GM10266 (cell line): ENCODE measurements at regions not wholly inside any gene's neighbourhood (a gene's known extent, or its start where the extent isn't known, plus 50 kb on each side); places are given as distances from the start of the nearest gene placed in this dataset.
"Not testable (repeated sequence)": the region's sequence is repeated elsewhere in the genome, so short reads cannot be mapped to it uniquely, and the experiment has no call there.

Source experiments
- DNase-seq: peaks from one replicate; pipeline ENCODE4 v3.0.0; 2012; ENCODE audit errors: extremely low spot score
- CTCF ChIP-seq: IDR thresholded peaks from 2 replicates; pipeline ENCODE4 v1.5.1; 2012; ENCODE audit warnings: mild to moderate bottlenecking, low read depth; ENCODE audit not compliant: control insufficient read depth, insufficient read depth; ENCODE audit errors: missing control alignments

DNA sequence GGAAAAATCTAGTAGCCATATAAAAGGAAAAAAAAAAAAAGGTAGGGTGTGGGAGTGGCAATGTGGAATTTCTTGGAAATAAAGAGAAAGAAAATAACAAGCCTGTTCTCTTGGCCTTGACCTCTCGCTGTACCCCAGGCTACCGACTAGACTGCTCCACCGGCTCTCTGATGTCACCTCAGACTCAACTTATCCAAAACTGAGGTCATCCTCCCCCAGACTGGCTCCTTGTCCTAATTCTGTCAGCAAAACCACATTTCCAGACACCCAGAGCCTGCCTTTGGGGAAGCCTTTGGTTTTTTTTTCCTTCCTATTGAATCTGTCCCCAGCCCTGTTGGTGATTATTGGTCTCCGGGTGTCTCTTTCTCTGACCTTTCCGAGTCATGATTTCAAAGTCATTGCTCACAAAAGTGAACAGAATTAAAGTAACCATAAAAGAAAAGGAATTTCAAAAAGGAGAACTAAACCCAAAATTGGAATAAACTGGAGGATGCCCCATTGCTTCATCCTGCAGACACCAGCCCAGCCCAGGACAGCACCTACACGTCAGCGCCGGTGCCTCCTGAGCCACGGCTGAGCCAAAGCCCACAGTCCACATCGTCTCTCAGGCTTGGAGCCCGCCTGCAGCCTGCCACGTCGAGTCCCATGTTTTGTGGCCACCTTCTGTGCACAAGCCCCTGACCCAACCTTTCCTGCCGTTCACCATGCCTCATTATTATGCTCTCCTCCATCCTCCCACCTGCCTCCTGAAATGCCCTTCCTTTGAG, 170.7 kb downstream of the MYLK4 start:
- TF ChIP-seq CTCF, result no peak

DNA sequence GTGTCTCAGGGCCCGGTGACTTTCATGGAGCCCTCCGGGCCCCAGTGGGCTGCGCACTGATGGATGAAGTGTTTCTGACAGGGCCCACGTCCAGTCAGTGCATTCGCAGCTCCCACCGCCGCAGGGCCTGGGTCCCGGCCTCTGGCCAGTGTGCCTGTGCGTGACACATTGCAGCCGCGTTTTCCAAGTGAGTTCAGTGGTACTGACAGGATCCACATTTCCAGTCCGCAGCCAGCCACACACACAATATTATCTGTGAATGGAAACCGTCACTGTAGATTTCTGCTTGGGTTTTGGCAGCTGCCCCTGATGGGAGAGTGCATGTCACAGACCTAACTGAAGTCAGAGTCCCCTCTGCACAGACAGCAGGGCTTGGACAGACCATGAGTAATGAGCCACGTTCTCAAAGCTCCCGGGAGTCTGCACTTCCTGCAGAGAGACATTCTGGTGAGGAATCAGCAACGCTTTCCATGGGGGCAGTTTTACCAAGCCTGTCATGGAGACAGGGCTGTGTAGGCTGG, 171.4 kb downstream of the MYLK4 start:
- no peak for DNase-seq
- no peak for TF ChIP-seq CTCF

More for the DNA sequence above, 170.7 kb downstream of the MYLK4 start:
- no peak for DNase-seq

DNA sequence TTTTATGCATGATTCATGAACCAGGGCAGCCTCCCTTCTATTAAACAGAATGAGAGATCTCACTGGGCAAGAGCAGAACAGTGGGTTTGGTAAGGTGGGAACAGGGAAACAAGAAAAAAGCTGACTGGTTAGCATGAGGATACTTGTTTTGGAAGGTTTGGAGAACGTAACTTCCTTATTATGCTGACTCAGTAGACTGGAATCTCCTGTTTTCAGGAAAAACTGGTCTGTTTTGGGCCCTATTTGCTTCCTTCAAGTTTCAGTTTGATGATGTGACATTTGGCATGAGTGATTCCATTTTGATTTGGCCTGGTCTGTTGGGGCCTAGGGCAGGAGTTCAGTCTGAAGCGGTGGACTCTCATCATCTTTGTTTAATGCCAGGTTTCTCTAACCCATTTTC, 172.0 kb downstream of the MYLK4 start:
- no peak for DNase-seq
- TF ChIP-seq CTCF, result no peak

GRCh38 chr6:2576499-2576898, 174.2 kb downstream of the MYLK4 start:
- no peak for TF ChIP-seq CTCF
- DNase-seq, result no peak

DNA sequence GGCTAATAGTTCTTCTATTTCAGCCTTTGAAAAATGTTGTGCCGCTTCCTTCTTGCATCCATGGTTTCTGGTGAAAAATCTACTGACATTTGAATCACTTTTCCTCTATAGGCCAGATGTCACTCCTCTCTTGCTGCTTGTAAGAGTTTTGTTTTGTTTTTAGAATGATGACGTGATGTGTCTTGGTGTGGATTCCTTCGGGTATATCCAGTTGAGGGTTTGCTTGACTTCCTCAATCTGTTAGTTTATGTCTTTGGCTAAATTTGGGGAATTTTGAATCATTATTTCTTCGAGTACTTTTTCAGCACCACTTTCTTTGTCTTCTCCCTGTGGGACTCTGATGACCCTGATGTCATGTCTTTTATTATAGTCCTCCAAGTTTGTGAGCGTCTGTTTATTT, 175.5 kb downstream of the MYLK4 start:
- DNase-seq, result no peak
- TF ChIP-seq CTCF, result no peak

DNA sequence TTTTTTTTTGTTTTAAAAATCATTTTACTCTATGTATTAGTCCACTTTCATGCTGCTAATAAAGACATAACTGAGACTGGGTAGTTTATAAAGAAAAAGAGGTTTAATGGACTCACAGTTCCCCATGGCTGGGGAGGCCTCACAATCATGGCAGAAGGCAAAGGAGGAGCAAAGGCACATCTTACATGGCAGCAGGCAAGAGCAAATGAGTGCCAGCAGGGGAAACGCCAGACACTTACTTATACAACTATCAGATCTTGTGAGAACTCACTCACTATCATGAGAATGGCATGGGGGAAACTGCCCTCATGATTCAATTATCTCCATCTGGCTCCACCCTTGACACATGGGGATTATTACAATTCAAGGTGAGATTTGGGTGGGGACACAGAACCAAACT, 181.3 kb downstream of the MYLK4 start:
- not testable (repeated sequence) for DNase-seq

- DNase-seq, result no peak
- TF ChIP-seq CTCF, result no peak
These were observed 184.7 kb downstream of the MYLK4 start for GRCh38 chr6:2566048-2566447.
